Spleen (tissue), 7 donors: ENCODE measurements at regions not wholly inside any gene's neighbourhood (a gene's known extent, or its start where the extent isn't known, plus 50 kb on each side); places are given as distances from the start of the nearest gene placed in this dataset.

Experiments used
- CTCF ChIP-seq, 11 experiments: fragments of 200-600 bp in 7 of 11; fragments of 450-650 bp in 4 of 11; sonication (generic) in 4 of 11; IDR thresholded peaks in 8 of 11; conservative IDR thresholded peaks in 3 of 11; 1 replicate in 7 of 11; 2 replicates in 4 of 11; pipeline versions ENCODE4 v1.4.0 to v1.8.0; 2016 to 2021; ENCODE audit warnings: antibody characterized with exemption in 11 of 11, inconsistent platforms in 4 of 11, mild to moderate bottlenecking in 1 of 11
- POLR2A ChIP-seq, 3 donors: fragments of 450-650 bp; IDR thresholded peaks; one replicate each; pipeline ENCODE4 v1.5.1; 2017; ENCODE audit warnings: antibody characterized with exemption in 3 of 3, mild to moderate bottlenecking in 1 of 3
- POLR2AphosphoS5 ChIP-seq, 3 donors: sonication (generic); formaldehyde crosslinking; IDR thresholded peaks; one replicate each; pipeline ENCODE4 v1.5.1; 2017; ENCODE audit warnings: antibody characterized with exemption in 3 of 3
- donor health status: DM: no; HTN: no; CAD: no; lungs with moderate emphysema.
- donor health status: DM: no; HTN: no; CAD: no.
- donor health status: DM: no; HTN: no; CAD: no.

GRCh38 chr5:53373451-53374158, 106.8 kb upstream of the FST start:
- no peak for TF ChIP-seq CTCF (IDR thresholded peaks at IDR 0.05 in 8 of 11, conservative IDR thresholded peaks at IDR 0.05 in 3 of 11)
- no peak for TF ChIP-seq POLR2A (IDR thresholded peaks at IDR 0.05)
- no peak for TF ChIP-seq POLR2AphosphoS5 (IDR thresholded peaks at IDR 0.05)
